IMR-90 (cell line): ENCODE measurements at regions not wholly inside any gene's neighbourhood (a gene's known extent, or its start where the extent isn't known, plus 50 kb on each side); places are given as distances from the start of the nearest gene placed in this dataset.
A peak's percentile ranks its signal among the peaks of the same experiment; 100 is the strongest.

Experiments
- ATAC-seq: fragments of 200-7000 bp; cut with Tn5 transposase; 2 replicates; pipeline ENCODE4 v1.9.1; 2020; ENCODE audit warnings: low read depth, mild to moderate bottlenecking, moderate library complexity
- BruUV-seq: library from RNA; stranded (reverse); fragments of 400-500 nt; replicated peaks from 2 replicates; lab custom pipeline; 2021; lab: Mats Ljungman, UMichigan
- CTCF ChIA-PET: fragments of 300-600 bp; formaldehyde crosslinking; extraction: SDS; loops from one replicate; lab custom pipeline; 2021; ENCODE audit warnings: antibody characterized with exemption; lab: Yijun Ruan, JAX
- POLR2A ChIA-PET: fragments of 300-600 bp; sonication (Branson Sonifier 250); formaldehyde crosslinking; loops from one replicate; lab custom pipeline; 2022; ENCODE audit warnings: antibody characterized with exemption; ENCODE audit not compliant: unreplicated experiment; lab: Charles Lee
- DNase-seq: peaks from one replicate; pipeline ENCODE4 v3.0.0; 2013
- H2AFZ ChIP-seq: replicated peaks from 2 replicates; pipeline ENCODE3; 2013; ENCODE audit warnings: low read length, mild to moderate bottlenecking; ENCODE audit not compliant: poor library complexity
- H2AK5ac ChIP-seq: 2 replicates; pipeline ENCODE4 v1.6.1; 2013; ENCODE audit warnings: low read depth, low read length, inconsistent platforms
- H2AK9ac ChIP-seq: replicated peaks from 2 replicates; pipeline ENCODE3; 2013; ENCODE audit warnings: mild to moderate bottlenecking, low read depth, low read length, moderate library complexity; ENCODE audit not compliant: poor library complexity
- H2BK120ac ChIP-seq: 2 replicates; pipeline ENCODE4 v1.6.1; 2013; ENCODE audit warnings: low read depth, low read length, inconsistent platforms
- H2BK15ac ChIP-seq: 3 replicates; pipeline ENCODE4 v1.6.1; 2013; ENCODE audit warnings: low read depth, low read length, inconsistent platforms
- H2BK20ac ChIP-seq: 2 replicates; pipeline ENCODE4 v1.6.1; 2013; ENCODE audit warnings: low read depth, mild to moderate bottlenecking, inconsistent platforms, low read length, moderate library complexity
- H2BK5ac ChIP-seq: 2 replicates; pipeline ENCODE4 v1.6.1; 2013; ENCODE audit warnings: mild to moderate bottlenecking, low read depth, low read length, inconsistent platforms; ENCODE audit not compliant: poor library complexity, severe bottlenecking
- H3K14ac ChIP-seq: replicated peaks from 2 replicates; pipeline ENCODE4 v1.6.1; 2013; ENCODE audit warnings: low read depth, low read length, inconsistent platforms
- H3K18ac ChIP-seq: 2 replicates; pipeline ENCODE4 v1.6.1; 2013; ENCODE audit warnings: low read depth, low read length, control low read depth
- H3K23ac ChIP-seq: 2 replicates; pipeline ENCODE4 v1.6.1; 2013; ENCODE audit warnings: low read depth, low read length, inconsistent platforms
- H3K27ac ChIP-seq: 2 replicates; pipeline ENCODE4 v1.5.1; 2013; ENCODE audit warnings: mild to moderate bottlenecking, control low read depth, low read length; ENCODE audit not compliant: insufficient read depth
- H3K27me3 ChIP-seq: 2 replicates; pipeline ENCODE4 v1.6.1; 2013; ENCODE audit warnings: low read length; ENCODE audit not compliant: control insufficient read depth, insufficient read depth
- H3K36me3 ChIP-seq: 2 replicates; pipeline ENCODE4 v1.6.1; 2013; ENCODE audit warnings: low read length, mixed read lengths; ENCODE audit not compliant: control insufficient read depth, insufficient read depth
- H3K4ac ChIP-seq: 2 replicates; pipeline ENCODE4 v1.6.1; 2013; ENCODE audit warnings: low read depth, low read length, inconsistent platforms
- H3K4me1 ChIP-seq: 2 replicates; pipeline ENCODE4 v1.6.1; 2013; ENCODE audit warnings: low read length, mixed read lengths; ENCODE audit not compliant: control insufficient read depth, insufficient read depth
- H3K4me2 ChIP-seq: 2 replicates; pipeline ENCODE4 v1.6.1; 2013; ENCODE audit warnings: low read depth, mild to moderate bottlenecking, control low read depth, low read length, moderate library complexity
- H3K4me3 ChIP-seq: 2 replicates; pipeline ENCODE4 v1.5.1; 2013; ENCODE audit warnings: low read depth, mild to moderate bottlenecking, control low read depth, low read length, moderate library complexity; ENCODE audit not compliant: insufficient read depth
- H3K56ac ChIP-seq: 2 replicates; pipeline ENCODE4 v1.6.1; 2013; ENCODE audit warnings: low read length, inconsistent platforms; ENCODE audit not compliant: insufficient read depth; ENCODE audit errors: extremely low read depth
- H3K79me1 ChIP-seq, 2 experiments: 2 replicates each; pipeline ENCODE4 v1.6.1; 2013; ENCODE audit warnings: low read length in 2 of 2, inconsistent platforms in 1 of 2, low read depth in 1 of 2
- H3K9ac ChIP-seq: 2 replicates; pipeline ENCODE4 v1.6.1; 2013; ENCODE audit warnings: low read depth, low read length, control low read depth
- H3K9me1 ChIP-seq: 2 replicates; pipeline ENCODE4 v1.6.1; 2013; ENCODE audit warnings: low read length, inconsistent platforms; ENCODE audit not compliant: insufficient read depth
- H3K9me3 ChIP-seq: 2 replicates; pipeline ENCODE4 v1.6.1; 2013; ENCODE audit warnings: low read length; ENCODE audit not compliant: control insufficient read depth, insufficient read depth
- H4K20me1 ChIP-seq: 2 replicates; pipeline ENCODE4 v1.6.1; 2013; ENCODE audit warnings: low read length, inconsistent platforms; ENCODE audit not compliant: insufficient read depth
- H4K5ac ChIP-seq: 2 replicates; pipeline ENCODE4 v1.6.1; 2013; ENCODE audit warnings: mild to moderate bottlenecking, low read depth, low read length, control low read depth
- H4K8ac ChIP-seq, 2 experiments: 2 replicates each; pipeline ENCODE4 v1.6.1; 2013; ENCODE audit warnings: low read depth in 2 of 2, low read length in 2 of 2, control low read depth in 1 of 2, inconsistent platforms in 1 of 2
- H4K91ac ChIP-seq: 2 replicates; pipeline ENCODE4 v1.6.1; 2013; ENCODE audit warnings: low read depth, low read length, inconsistent platforms; ENCODE audit not compliant: insufficient read depth
- CTCF ChIP-seq: conservative IDR thresholded peaks from 2 replicates; pipeline ENCODE4 v1.5.1; 2012; ENCODE audit warnings: mild to moderate bottlenecking, low read depth, low read length, improper control_type of control experiment
- FOS ChIP-seq: fragments of 150-350 bp; IDR thresholded peaks from 2 replicates; pipeline ENCODE4 v1.6.1; 2016; ENCODE audit warnings: low read depth, low read length
- MAFK ChIP-seq: IDR thresholded peaks from 2 replicates; pipeline ENCODE4 v1.6.1; 2012; ENCODE audit warnings: low read depth, low read length, improper control_type of control experiment
- MXI1 ChIP-seq: IDR thresholded peaks from 2 replicates; pipeline ENCODE4 v1.6.1; 2012; ENCODE audit warnings: low read depth, mild to moderate bottlenecking, low read length, moderate library complexity, borderline replicate concordance
- NFE2L2 ChIP-seq: fragments of 150-350 bp; IDR thresholded peaks from 2 replicates; pipeline ENCODE4 v1.6.1; 2016; ENCODE audit warnings: low read depth, mild to moderate bottlenecking, low read length
- POLR2A ChIP-seq: IDR thresholded peaks from 2 replicates; pipeline ENCODE4 v1.6.1; 2012; ENCODE audit warnings: mild to moderate bottlenecking, low read depth, low read length
- RAD21 ChIP-seq: IDR thresholded peaks from 2 replicates; pipeline ENCODE4 v1.6.1; 2012; ENCODE audit warnings: low read length, improper control_type of control experiment
- WGBS, 2 experiments: methylation state at CpG; one replicate each; pipeline versions ENCODE4 v1.1.5 to v1.1.7; 2013; ENCODE audit warnings: missing lambda C conversion rate in 2 of 2; ENCODE audit not compliant: insufficient read length in 1 of 2; ENCODE audit errors: extremely low coverage in 2 of 2; 5-methylcytosine and 5-hydroxymethylcytosine counted together
- dilution Hi-C: fragments of 300-500 bp; cut with HindIII; formaldehyde crosslinking; loops from one replicate; pipeline ENCODE4 v1.14.3; 2018; ENCODE audit warnings: low sequenced_read_pairs; ENCODE audit not compliant: unreplicated experiment
- in situ Hi-C: fragments of 300-500 bp; cut with MboI; formaldehyde crosslinking; loops from 3 replicates; pipeline ENCODE4 v1.14.3; 2019; ENCODE audit warnings: low sequenced_read_pairs, inconsistent platforms, mixed read lengths
- intact Hi-C: fragments of 100-400 bp; cut with micrococcal nuclease; formaldehyde crosslinking; loops from 2 replicates; pipeline ENCODE4 v1.10.0; 2022

DNA sequence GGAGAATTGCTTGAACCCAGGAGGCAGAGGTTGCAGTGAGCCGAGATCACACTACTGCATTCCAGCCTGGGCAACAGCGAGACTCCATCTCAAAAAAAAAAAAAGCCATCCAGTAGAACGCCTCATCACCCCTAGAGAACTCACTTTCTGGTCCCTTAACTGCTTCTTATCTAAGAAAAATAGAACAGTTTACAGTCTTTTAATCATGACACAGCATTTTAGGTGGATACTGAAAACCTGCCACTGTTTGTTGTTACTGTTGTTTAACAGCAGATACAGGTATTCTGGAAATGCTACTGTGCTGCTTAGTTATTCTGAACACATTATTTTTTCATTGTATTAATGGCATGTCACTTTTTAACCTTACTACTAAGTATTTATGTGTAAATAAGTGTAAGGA is 624.3 kb upstream of the GHITM start:
- no peak for ATAC-seq
- dilution Hi-C loops = no loop called here
- Histone ChIP-seq H4K5ac (no peak overlapping the region), H3K23ac (no peak overlapping the region), H3K4ac (no peak overlapping the region), H4K20me1 (no peaks in the 10 kb centered on the region), H3K4me3 (no peak overlapping the region), H2BK20ac (no peak overlapping the region), H3K36me3 (no peaks in the 10 kb centered on the region), H3K27ac (no peak overlapping the region), H4K8ac (no peak overlapping the region), H3K79me1 (no peaks in the 10 kb centered on the region), H2AK5ac (no peak overlapping the region), H4K91ac (no peak overlapping the region), H2AK9ac (no peak overlapping the region), H3K4me2 (no peak overlapping the region), H3K18ac (no peak overlapping the region), H3K4me1 (no peaks in the 10 kb centered on the region), H3K56ac (no peak overlapping the region), H3K14ac (no peak overlapping the region), H3K9me3 (peaks cover 2% of the 10 kb centered on the region; the same call in 1 of the 2 replicates), H2BK120ac (no peak overlapping the region), H3K9me1 (no peaks in the 10 kb centered on the region), H3K9ac (no peak overlapping the region), H2AFZ (no peak overlapping the region), H2BK15ac (no peak overlapping the region), H2BK5ac (no peak overlapping the region), H3K27me3 (no peaks in the 10 kb centered on the region)
- no peak for DNase-seq
- POLR2A ChIA-PET = no interaction called here
- no TSS peak for BruUV-seq
- in situ Hi-C loops = no loop called here
- WGBS, 2 experiments = no CpG with 5 or more reads among the region's 3 CpGs
- TF ChIP-seq FOS = no peak
- TF ChIP-seq NFE2L2 = 0 out of 2 replicates have a peak, but pooled peaks have one; percentile 31
- TF ChIP-seq POLR2A = no peak
- TF ChIP-seq CTCF = no peak
- no peak for TF ChIP-seq RAD21
- no peak for TF ChIP-seq MXI1
- TF ChIP-seq MAFK = no peak
- intact Hi-C loops = no loop called here
- CTCF ChIA-PET = no interaction called here
